ENCODE measurements at regions not wholly inside any gene's neighbourhood (a gene's known extent, or its start where the extent isn't known, plus 50 kb on each side); places are given as distances from the start of the nearest gene placed in this dataset.

DNA sequence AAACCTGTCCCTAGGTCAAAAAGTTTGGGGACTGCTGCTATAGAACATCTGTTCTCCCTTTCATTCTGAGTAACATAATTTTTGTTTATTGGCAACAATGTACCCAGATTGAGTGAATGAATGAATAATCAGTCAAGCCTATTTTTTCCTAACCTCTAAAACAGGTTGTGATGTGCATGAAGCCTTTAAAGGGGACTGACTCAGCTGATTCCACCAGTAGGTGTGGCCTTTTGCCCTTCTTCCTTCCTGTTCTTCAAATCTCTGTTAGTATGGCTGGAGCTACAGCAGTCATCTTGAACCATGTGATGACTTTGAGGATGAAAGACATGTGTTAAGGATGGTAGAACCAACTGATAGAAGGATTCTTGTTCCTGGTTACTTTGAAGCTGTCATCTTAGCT lies 476.1 kb downstream of the NUF2 start:
- Histone ChIP-seq H3K27me3 (ENCODE audit: insufficient read depth, low read length) (no peaks in the 10 kb centered on the region), H3K4me3 (replicated peaks in 1 of 2; ENCODE audit: low read depth in 1 of 2, low read length in 2 of 2) (no peak overlapping the region), H4K20me1 (ENCODE audit: insufficient read depth) (no peaks in the 10 kb centered on the region), H3K9me2 (ENCODE audit: insufficient read depth) (no peaks in the 10 kb centered on the region), H2AFZ (ENCODE audit: low read depth, low read length, poor library complexity, severe bottlenecking) (no peak overlapping the region), H3K79me2 (ENCODE audit: insufficient read depth, low read length) (no peaks in the 10 kb centered on the region), H3K36me3 (ENCODE audit: control insufficient read depth in 1 of 2, insufficient read depth in 2 of 2, low read length in 2 of 2) (no peaks in the 10 kb centered on the region), H3K27ac (ENCODE audit: low read depth, low read length) (no peak overlapping the region), H3K4me1 (ENCODE audit: control insufficient read depth in 1 of 2, insufficient read depth in 2 of 2, low read length in 2 of 2) (no peaks in the 10 kb centered on the region), H3K9ac (ENCODE audit: low read length) (no peak overlapping the region), H3K4me2 (ENCODE audit: low read length) (no peak overlapping the region), H3K9me3 (ENCODE audit: control insufficient read depth in 1 of 2, insufficient read depth in 1 of 2, low read depth in 1 of 2, low read length in 2 of 2) (no peaks in the 10 kb centered on the region)
- CTCF ChIA-PET = no interaction called here
- BruUV-seq (replicated peaks) = no TSS peak
- ATAC-seq = no peak
- intact Hi-C loops (cut with micrococcal nuclease) = no loop called here
- RAD21 ChIA-PET (ENCODE audit: low non-redundant PET in 1 of 2, low total read pairs in 2 of 2, uncharacterized antibody in 2 of 2, unreplicated experiment in 2 of 2) = no interaction called here
- no peak for TF ChIP-seq SRF (IDR thresholded peaks at IDR 0.05; ENCODE audit: low read depth)
- no peak for TF ChIP-seq ELF1 (IDR thresholded peaks at IDR 0.05; ENCODE audit: borderline replicate concordance, low read depth)
- no peak for TF ChIP-seq ZNF274 (IDR thresholded peaks at IDR 0.05; ENCODE audit: low read depth, low read length)
- no peak for TF ChIP-seq EGR1 (IDR thresholded peaks at IDR 0.05; ENCODE audit: low read depth)
- TF ChIP-seq, protein P1, sequence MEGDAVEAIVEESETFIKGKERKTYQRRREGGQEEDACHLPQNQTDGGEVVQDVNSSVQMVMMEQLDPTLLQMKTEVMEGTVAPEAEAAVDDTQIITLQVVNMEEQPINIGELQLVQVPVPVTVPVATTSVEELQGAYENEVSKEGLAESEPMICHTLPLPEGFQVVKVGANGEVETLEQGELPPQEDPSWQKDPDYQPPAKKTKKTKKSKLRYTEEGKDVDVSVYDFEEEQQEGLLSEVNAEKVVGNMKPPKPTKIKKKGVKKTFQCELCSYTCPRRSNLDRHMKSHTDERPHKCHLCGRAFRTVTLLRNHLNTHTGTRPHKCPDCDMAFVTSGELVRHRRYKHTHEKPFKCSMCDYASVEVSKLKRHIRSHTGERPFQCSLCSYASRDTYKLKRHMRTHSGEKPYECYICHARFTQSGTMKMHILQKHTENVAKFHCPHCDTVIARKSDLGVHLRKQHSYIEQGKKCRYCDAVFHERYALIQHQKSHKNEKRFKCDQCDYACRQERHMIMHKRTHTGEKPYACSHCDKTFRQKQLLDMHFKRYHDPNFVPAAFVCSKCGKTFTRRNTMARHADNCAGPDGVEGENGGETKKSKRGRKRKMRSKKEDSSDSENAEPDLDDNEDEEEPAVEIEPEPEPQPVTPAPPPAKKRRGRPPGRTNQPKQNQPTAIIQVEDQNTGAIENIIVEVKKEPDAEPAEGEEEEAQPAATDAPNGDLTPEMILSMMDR (IDR thresholded peaks at IDR 0.05 in 2 of 3, conservative IDR thresholded peaks at IDR 0.05 in 1 of 3; ENCODE audit: borderline replicate concordance in 1 of 3, insufficient read depth in 1 of 3, low read depth in 2 of 3, low read length in 2 of 3) = no peak
- TF ChIP-seq SP1 (IDR thresholded peaks at IDR 0.05; ENCODE audit: low read depth) = no peak
- no peak for TF ChIP-seq EZH2 (IDR thresholded peaks at IDR 0.05)
- no peak for TF ChIP-seq CBX3 (IDR thresholded peaks at IDR 0.05; ENCODE audit: low read depth)
- POLR2A ChIA-PET = no interaction called here
- DNase-seq (ENCODE audit: low read depth, low spot score) = no peak

DNA sequence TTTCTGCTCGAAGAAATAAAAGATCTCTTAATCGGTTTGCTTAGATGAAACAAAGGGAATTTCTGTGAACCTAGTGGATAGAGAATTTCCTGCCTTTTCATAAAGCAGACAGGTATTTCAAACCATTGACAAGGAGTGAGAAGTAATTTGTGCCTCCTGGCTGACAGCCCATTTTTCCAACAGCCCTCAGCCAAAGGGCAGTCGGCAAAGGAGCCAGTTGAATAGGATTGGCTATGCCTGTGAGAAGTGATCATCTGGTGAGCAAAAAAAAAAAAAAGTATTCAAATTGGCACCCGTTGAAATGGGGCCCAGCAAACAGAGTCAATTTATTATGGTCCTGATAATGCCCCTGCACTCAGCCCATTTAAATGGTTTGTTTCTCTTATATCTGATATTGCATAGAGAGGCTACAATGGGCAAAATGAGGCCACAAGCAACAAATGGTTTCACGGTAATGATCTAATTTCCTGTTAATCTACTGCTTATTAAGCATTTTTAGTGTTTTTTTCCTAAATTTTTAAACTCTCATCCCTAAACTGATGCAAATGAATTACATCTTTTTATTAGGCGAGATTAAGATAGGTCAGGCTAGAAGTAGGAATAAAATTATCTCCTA lies 477.5 kb downstream of the NUF2 start:
- Histone ChIP-seq H3K36me3 (ENCODE audit: control insufficient read depth in 1 of 2, insufficient read depth in 2 of 2, low read length in 2 of 2) (no peaks in the 10 kb centered on the region), H3K9ac (ENCODE audit: low read length) (no peak overlapping the region), H4K20me1 (ENCODE audit: insufficient read depth) (no peaks in the 10 kb centered on the region), H3K4me2 (ENCODE audit: low read length) (no peak overlapping the region), H3K27me3 (ENCODE audit: insufficient read depth, low read length) (no peaks in the 10 kb centered on the region), H3K9me3 (ENCODE audit: control insufficient read depth in 1 of 2, insufficient read depth in 1 of 2, low read depth in 1 of 2, low read length in 2 of 2) (no peaks in the 10 kb centered on the region), H3K79me2 (ENCODE audit: insufficient read depth, low read length) (no peaks in the 10 kb centered on the region), H3K9me2 (ENCODE audit: insufficient read depth) (no peaks in the 10 kb centered on the region), H2AFZ (ENCODE audit: low read depth, low read length, poor library complexity, severe bottlenecking) (no peak overlapping the region), H3K27ac (ENCODE audit: low read depth, low read length) (no peak overlapping the region), H3K4me3 (replicated peaks in 1 of 2; ENCODE audit: low read depth in 1 of 2, low read length in 2 of 2) (no peak overlapping the region), H3K4me1 (ENCODE audit: control insufficient read depth in 1 of 2, insufficient read depth in 2 of 2, low read length in 2 of 2) (no peaks in the 10 kb centered on the region)
- RAD21 ChIA-PET (ENCODE audit: low non-redundant PET in 1 of 2, low total read pairs in 2 of 2, uncharacterized antibody in 2 of 2, unreplicated experiment in 2 of 2) = no interaction called here
- ATAC-seq (no peak), DNase-seq (ENCODE audit: low read depth, low spot score) (no peak)
- intact Hi-C loops (cut with micrococcal nuclease) = no loop called here
- POLR2A ChIA-PET = no interaction called here
- TF ChIP-seq, protein P2, sequence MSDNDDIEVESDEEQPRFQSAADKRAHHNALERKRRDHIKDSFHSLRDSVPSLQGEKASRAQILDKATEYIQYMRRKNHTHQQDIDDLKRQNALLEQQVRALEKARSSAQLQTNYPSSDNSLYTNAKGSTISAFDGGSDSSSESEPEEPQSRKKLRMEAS (IDR thresholded peaks at IDR 0.05) = no peak
- TF ChIP-seq POLR2A (IDR thresholded peaks at IDR 0.05; ENCODE audit: borderline replicate concordance, extremely low read depth, insufficient read depth, insufficient read length) (no peak), ELF1 (IDR thresholded peaks at IDR 0.05; ENCODE audit: borderline replicate concordance, low read depth) (no peak), EZH2 (IDR thresholded peaks at IDR 0.05) (no peak)
- TF ChIP-seq, protein P3, sequence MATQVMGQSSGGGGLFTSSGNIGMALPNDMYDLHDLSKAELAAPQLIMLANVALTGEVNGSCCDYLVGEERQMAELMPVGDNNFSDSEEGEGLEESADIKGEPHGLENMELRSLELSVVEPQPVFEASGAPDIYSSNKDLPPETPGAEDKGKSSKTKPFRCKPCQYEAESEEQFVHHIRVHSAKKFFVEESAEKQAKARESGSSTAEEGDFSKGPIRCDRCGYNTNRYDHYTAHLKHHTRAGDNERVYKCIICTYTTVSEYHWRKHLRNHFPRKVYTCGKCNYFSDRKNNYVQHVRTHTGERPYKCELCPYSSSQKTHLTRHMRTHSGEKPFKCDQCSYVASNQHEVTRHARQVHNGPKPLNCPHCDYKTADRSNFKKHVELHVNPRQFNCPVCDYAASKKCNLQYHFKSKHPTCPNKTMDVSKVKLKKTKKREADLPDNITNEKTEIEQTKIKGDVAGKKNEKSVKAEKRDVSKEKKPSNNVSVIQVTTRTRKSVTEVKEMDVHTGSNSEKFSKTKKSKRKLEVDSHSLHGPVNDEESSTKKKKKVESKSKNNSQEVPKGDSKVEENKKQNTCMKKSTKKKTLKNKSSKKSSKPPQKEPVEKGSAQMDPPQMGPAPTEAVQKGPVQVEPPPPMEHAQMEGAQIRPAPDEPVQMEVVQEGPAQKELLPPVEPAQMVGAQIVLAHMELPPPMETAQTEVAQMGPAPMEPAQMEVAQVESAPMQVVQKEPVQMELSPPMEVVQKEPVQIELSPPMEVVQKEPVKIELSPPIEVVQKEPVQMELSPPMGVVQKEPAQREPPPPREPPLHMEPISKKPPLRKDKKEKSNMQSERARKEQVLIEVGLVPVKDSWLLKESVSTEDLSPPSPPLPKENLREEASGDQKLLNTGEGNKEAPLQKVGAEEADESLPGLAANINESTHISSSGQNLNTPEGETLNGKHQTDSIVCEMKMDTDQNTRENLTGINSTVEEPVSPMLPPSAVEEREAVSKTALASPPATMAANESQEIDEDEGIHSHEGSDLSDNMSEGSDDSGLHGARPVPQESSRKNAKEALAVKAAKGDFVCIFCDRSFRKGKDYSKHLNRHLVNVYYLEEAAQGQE (IDR thresholded peaks at IDR 0.05; ENCODE audit: low read depth) = no peak
- CTCF ChIA-PET = no interaction called here
- no TSS peak for BruUV-seq (replicated peaks)

Measured in HCT116 (cell line).